ENCODE measurements at regions not wholly inside any gene's neighbourhood (a gene's known extent, or its start where the extent isn't known, plus 50 kb on each side); places are given as distances from the start of the nearest gene placed in this dataset.
A peak's percentile ranks its signal among the peaks of the same experiment; 100 is the strongest.

DNA sequence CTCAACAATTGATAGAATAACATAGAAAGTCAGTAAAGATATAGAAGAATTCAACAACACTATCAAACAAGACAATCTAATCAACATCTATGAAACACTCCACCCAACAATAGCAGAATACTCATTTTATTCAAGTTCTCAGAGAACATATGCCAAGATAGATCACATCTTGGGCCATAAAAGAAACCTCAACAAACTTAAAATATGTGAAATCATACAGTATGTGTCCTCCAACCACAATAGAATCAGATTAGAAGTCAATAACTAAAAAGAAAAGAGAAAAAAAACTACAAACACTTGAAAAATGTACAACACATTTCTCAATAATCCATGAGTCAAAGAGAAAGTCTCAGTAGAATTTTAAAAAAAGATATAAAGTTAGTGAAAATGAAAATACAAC, 78.6 kb upstream of the LDB2 start:
- H3K4me1 ChIP-seq: no peaks in the 10 kb centered on the region
- H3K9me3 ChIP-seq: no peaks in the 10 kb centered on the region
- no peaks in the 10 kb centered on the region for H3K36me3 ChIP-seq
- in situ Hi-C loops (cut with MboI; ENCODE audit: low pct_ligation_motif_present in 1 of 4, low pct_unique_long_range_greater_than_20kb in 1 of 4, low sequenced_read_pairs in 3 of 4): no loop called here
- no peaks in the 10 kb centered on the region for H3K27me3 ChIP-seq
- no peak overlapping the region for H3K4me3 ChIP-seq
- TF ChIP-seq POLR2A (IDR thresholded peaks at IDR 0.05) (no peak), EP300 (IDR thresholded peaks at IDR 0.05; ENCODE audit: low read depth) (no peak), POLR2AphosphoS5 (IDR thresholded peaks at IDR 0.05) (no peak)
- TF ChIP-seq, protein P1, sequence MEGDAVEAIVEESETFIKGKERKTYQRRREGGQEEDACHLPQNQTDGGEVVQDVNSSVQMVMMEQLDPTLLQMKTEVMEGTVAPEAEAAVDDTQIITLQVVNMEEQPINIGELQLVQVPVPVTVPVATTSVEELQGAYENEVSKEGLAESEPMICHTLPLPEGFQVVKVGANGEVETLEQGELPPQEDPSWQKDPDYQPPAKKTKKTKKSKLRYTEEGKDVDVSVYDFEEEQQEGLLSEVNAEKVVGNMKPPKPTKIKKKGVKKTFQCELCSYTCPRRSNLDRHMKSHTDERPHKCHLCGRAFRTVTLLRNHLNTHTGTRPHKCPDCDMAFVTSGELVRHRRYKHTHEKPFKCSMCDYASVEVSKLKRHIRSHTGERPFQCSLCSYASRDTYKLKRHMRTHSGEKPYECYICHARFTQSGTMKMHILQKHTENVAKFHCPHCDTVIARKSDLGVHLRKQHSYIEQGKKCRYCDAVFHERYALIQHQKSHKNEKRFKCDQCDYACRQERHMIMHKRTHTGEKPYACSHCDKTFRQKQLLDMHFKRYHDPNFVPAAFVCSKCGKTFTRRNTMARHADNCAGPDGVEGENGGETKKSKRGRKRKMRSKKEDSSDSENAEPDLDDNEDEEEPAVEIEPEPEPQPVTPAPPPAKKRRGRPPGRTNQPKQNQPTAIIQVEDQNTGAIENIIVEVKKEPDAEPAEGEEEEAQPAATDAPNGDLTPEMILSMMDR (IDR thresholded peaks at IDR 0.05): no peak
- no peak overlapping the region for H3K27ac ChIP-seq
- intact Hi-C loops (cut with DNase I; ENCODE audit: low total_unique reads): loop anchor here (5.0 kb wide), 1 partner anchor 1260 kb away; no protein-coding TSS in a partner anchor
- no peak for DNase-seq

DNA sequence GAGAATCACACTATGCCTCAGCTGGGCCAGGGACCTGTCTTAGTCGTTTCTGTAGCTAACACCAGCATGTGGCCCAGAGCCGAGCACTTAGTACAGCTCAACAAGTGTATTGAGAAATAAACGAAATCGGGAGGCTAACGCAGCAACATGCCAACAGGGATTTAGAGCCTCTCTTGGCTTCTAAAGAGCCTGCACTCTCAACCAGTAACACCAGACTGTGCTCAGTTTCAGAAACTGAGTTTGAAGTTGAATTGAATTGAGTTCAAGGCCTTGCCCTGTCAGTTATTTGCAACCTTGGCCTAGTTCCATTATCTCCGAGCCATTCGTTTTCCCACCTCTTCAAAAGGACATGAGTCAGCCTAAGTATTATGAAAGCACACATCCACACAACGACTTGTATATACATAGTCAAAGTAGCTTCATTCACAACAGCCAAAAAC, 71.3 kb upstream of the LDB2 start:
- no peaks in the 10 kb centered on the region for H3K9me3 ChIP-seq
- 54% methylated on average over 8 of the region's 8 CpGs; no CpG with 5 or more reads in 1 of the 2 donors for WGBS, 2 donors (ENCODE audit: low coverage in 1 of 2)
- H3K27me3 ChIP-seq: no peaks in the 10 kb centered on the region
- H3K4me1 ChIP-seq: peaks cover 0 to 11% (median 7%) of the 10 kb centered on the region in 4 donors
- H3K27ac ChIP-seq: peak overlapping the region; percentile 21 to 78 (median 38)
- in situ Hi-C loops (cut with MboI; ENCODE audit: low pct_ligation_motif_present in 1 of 4, low pct_unique_long_range_greater_than_20kb in 1 of 4, low sequenced_read_pairs in 3 of 4): no loop called here
- peak; percentile 45 for DNase-seq
- H3K36me3 ChIP-seq: no peaks in the 10 kb centered on the region
- peak; percentile 24 to 75 (median 60) for TF ChIP-seq POLR2AphosphoS5 (IDR thresholded peaks at IDR 0.05)
- TF ChIP-seq, protein P1 (IDR thresholded peaks at IDR 0.05): no peak
- H3K4me3 ChIP-seq: no peak overlapping the region
- intact Hi-C loops (cut with DNase I; ENCODE audit: low total_unique reads): no loop called here

DNA sequence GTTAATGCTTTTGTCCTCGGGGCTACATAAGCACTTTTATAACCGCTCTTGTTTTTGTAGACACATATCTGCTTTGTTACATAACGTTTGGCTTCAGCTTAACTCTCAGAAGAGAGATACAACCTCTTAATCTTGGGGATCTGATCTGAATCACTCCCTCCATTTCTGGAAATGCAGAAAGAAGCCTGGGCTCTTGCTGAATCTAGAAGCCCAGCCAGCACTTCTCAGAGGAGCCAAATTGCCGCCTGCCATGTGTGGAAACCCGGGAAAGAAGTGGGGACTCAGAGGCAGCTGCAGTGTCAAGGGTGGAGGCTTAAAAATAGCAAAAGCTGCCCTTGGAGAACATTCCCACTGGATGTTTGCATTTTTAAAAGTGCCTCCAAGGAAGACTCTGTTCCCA, 69.3 kb upstream of the LDB2 start:
- no peaks in the 10 kb centered on the region for H3K9me3 ChIP-seq
- intact Hi-C loops (cut with DNase I; ENCODE audit: low total_unique reads) (no loop called here), in situ Hi-C loops (cut with MboI; ENCODE audit: low pct_ligation_motif_present in 1 of 4, low pct_unique_long_range_greater_than_20kb in 1 of 4, low sequenced_read_pairs in 3 of 4) (no loop called here)
- H3K4me1 ChIP-seq: peaks cover 0 to 11% (median 7%) of the 10 kb centered on the region in 4 donors
- H3K27ac ChIP-seq: peak overlapping the region in 3 of 4 donors; percentile 5 to 78 (median 28)
- H3K27me3 ChIP-seq: no peaks in the 10 kb centered on the region
- H3K4me3 ChIP-seq: no peak overlapping the region
- TF ChIP-seq, protein P1 (IDR thresholded peaks at IDR 0.05): no peak
- peak in 1 of 3 donors; percentile 50 for TF ChIP-seq POLR2AphosphoS5 (IDR thresholded peaks at IDR 0.05)
- no peak for TF ChIP-seq POLR2A (IDR thresholded peaks at IDR 0.05)
- H3K36me3 ChIP-seq: no peaks in the 10 kb centered on the region
- peak; percentile 23 for DNase-seq
- 46 to 53% methylated on average over 2 to 5 of the region's 5 CpGs for WGBS, 2 donors (ENCODE audit: low coverage in 1 of 2)

DNA sequence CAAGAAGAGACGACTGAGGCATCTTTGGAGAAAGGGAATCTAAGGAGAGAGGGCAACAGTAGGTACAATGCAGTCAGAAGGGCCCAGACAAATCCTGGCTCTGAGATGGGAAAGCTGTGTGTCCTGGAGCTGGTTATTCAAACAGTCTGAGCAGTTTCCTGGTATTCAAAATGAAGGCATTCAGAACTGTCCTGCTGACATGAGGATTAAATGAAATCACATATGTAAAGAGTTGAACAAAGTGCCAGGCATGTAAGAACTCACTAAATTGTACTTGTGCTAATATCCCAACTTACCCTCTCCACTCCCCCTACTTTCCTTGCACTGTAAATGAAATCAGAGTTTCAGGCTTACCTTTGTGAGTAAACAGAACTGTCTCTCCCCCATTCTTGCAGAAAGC, 60.9 kb upstream of the LDB2 start:
- TF ChIP-seq, protein P1 (IDR thresholded peaks at IDR 0.05): no peak
- TF ChIP-seq POLR2A (IDR thresholded peaks at IDR 0.05) (no peak), POLR2AphosphoS5 (IDR thresholded peaks at IDR 0.05) (no peak)
- no peaks in the 10 kb centered on the region for H3K27me3 ChIP-seq
- no peak overlapping the region for H3K4me3 ChIP-seq
- H3K27ac ChIP-seq: no peak overlapping the region
- H3K9me3 ChIP-seq: peaks cover 0 to 6% of the 10 kb centered on the region in 2 donors
- no peak for DNase-seq
- intact Hi-C loops (cut with DNase I; ENCODE audit: low total_unique reads): no loop called here
- 80 to 89% methylated on average over 1 of the region's 1 CpG for WGBS, 2 donors (ENCODE audit: low coverage in 1 of 2)
- no peaks in the 10 kb centered on the region for H3K36me3 ChIP-seq
- H3K4me1 ChIP-seq: no peaks in the 10 kb centered on the region
- in situ Hi-C loops (cut with MboI; ENCODE audit: low pct_ligation_motif_present in 1 of 4, low pct_unique_long_range_greater_than_20kb in 1 of 4, low sequenced_read_pairs in 3 of 4): no loop called here
